ENCODE measurements at regions not wholly inside any gene's neighbourhood (a gene's known extent, or its start where the extent isn't known, plus 50 kb on each side); places are given as distances from the start of the nearest gene placed in this dataset.
A peak's percentile ranks its signal among the peaks of the same experiment; 100 is the strongest.

- no peak for DNase-seq
Observed at GRCh38 chr1:218498056-218498938, 153.2 kb downstream of the TGFB2 start.

DNA sequence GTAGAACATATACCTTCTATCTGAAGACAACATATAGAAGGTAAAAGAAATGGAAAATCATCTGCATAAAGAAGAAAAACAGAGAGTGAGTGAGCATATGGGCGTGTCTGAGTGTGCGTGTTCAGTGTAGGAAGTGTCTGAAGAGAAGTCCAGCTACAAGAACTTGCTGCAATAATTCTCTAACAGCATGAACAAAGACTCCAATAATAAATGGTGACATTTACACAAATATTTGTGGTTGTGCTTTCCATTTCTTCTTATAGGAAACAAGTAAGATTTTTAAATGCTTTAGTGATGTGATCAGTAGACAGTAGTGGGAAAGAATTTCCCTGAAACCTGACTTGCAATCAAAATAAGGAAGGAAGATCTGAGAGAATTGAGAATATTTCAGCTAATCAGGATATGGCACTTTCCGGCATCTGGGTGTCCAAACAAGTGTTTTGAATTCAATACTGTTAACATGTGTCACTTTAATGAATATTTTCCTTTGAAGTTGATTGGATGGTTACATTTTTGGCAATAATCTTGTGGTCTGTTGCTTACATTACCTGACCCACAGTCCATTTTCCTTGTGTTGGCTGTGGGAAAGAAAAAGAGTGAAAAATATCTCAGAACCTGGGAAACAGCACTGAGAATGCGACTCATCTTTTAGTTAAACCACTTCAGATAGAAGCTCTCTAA lies 154.0 kb downstream of the TGFB2 start:
- ChIA-PET POLR2A (no interaction called here), CTCF (interaction anchor here (0.6 kb wide), 1 partner anchor 134 kb away, joined by 7 read pairs; no protein-coding TSS in a partner anchor)
- no peaks in the 10 kb centered on the region for H3K9me3 ChIP-seq
- no peaks in the 10 kb centered on the region for H3K27me3 ChIP-seq (replicated peaks; ENCODE audit: control insufficient read depth, insufficient read depth, low read length)
- H3K36me3 Mint-ChIP-seq (ENCODE audit: insufficient read depth, unreplicated experiment) = no peaks in the 10 kb centered on the region
- H3K4me1 ChIP-seq = peaks cover 38% of the 10 kb centered on the region
- H3K27ac Mint-ChIP-seq (ENCODE audit: unreplicated experiment) = peak overlapping the region; percentile 25
- H3K4me3 ChIP-seq (ENCODE audit: low read depth, low read length) = no peak overlapping the region
- no peaks in the 10 kb centered on the region for H3K36me3 ChIP-seq (ENCODE audit: control insufficient read depth, insufficient read depth, low read length)
- H3K9me3 Mint-ChIP-seq (ENCODE audit: unreplicated experiment) = peaks cover 18% of the 10 kb centered on the region
- TF ChIP-seq, protein P1, sequence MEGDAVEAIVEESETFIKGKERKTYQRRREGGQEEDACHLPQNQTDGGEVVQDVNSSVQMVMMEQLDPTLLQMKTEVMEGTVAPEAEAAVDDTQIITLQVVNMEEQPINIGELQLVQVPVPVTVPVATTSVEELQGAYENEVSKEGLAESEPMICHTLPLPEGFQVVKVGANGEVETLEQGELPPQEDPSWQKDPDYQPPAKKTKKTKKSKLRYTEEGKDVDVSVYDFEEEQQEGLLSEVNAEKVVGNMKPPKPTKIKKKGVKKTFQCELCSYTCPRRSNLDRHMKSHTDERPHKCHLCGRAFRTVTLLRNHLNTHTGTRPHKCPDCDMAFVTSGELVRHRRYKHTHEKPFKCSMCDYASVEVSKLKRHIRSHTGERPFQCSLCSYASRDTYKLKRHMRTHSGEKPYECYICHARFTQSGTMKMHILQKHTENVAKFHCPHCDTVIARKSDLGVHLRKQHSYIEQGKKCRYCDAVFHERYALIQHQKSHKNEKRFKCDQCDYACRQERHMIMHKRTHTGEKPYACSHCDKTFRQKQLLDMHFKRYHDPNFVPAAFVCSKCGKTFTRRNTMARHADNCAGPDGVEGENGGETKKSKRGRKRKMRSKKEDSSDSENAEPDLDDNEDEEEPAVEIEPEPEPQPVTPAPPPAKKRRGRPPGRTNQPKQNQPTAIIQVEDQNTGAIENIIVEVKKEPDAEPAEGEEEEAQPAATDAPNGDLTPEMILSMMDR (IDR thresholded peaks at IDR 0.05; ENCODE audit: insufficient read depth in 1 of 2, low read depth in 1 of 2, low read length in 1 of 2, severe bottlenecking in 1 of 2, unreplicated experiment in 1 of 2) = no peak
- DNase-seq = no peak
- intact Hi-C loops (cut with micrococcal nuclease; ENCODE audit: unreplicated experiment) = no loop called here
- no peaks in the 10 kb centered on the region for H3K27me3 Mint-ChIP-seq (ENCODE audit: insufficient read depth, unreplicated experiment)
- peak overlapping the region; percentile 10 for H3K4me3 Mint-ChIP-seq (ENCODE audit: unreplicated experiment)
- no TSS peak for BruUV-seq (replicated peaks)
- H3K4me1 Mint-ChIP-seq (ENCODE audit: low read depth, unreplicated experiment) = peaks cover 25% of the 10 kb centered on the region

More at GRCh38 chr1:218498056-218498938, 153.2 kb downstream of the TGFB2 start:
- H3K36me3 ChIP-seq (ENCODE audit: control insufficient read depth, insufficient read depth, low read length) = no peaks in the 10 kb centered on the region
- intact Hi-C loops (cut with micrococcal nuclease; ENCODE audit: unreplicated experiment) = no loop called here
- H3K27me3 Mint-ChIP-seq (ENCODE audit: insufficient read depth, unreplicated experiment) = no peaks in the 10 kb centered on the region
- no TSS peak for BruUV-seq (replicated peaks)
- H3K36me3 Mint-ChIP-seq (ENCODE audit: insufficient read depth, unreplicated experiment) = no peaks in the 10 kb centered on the region
- ChIA-PET POLR2A (no interaction called here), CTCF (no interaction called here)
- H3K27me3 ChIP-seq (replicated peaks; ENCODE audit: control insufficient read depth, insufficient read depth, low read length) = no peaks in the 10 kb centered on the region
- peak overlapping the region; percentile 10 for H3K4me3 Mint-ChIP-seq (ENCODE audit: unreplicated experiment)
- H3K4me1 ChIP-seq = peaks cover 38% of the 10 kb centered on the region
- H3K4me1 Mint-ChIP-seq (ENCODE audit: low read depth, unreplicated experiment) = peaks cover 25% of the 10 kb centered on the region
- TF ChIP-seq, protein P1 (IDR thresholded peaks at IDR 0.05; ENCODE audit: insufficient read depth in 1 of 2, low read depth in 1 of 2, low read length in 1 of 2, severe bottlenecking in 1 of 2, unreplicated experiment in 1 of 2) = no peak
- H3K9me3 Mint-ChIP-seq (ENCODE audit: unreplicated experiment) = peaks cover 10% of the 10 kb centered on the region
- no peak overlapping the region for H3K4me3 ChIP-seq (ENCODE audit: low read depth, low read length)
- peak overlapping the region; percentile 25 for H3K27ac Mint-ChIP-seq (ENCODE audit: unreplicated experiment)
- H3K9me3 ChIP-seq = no peaks in the 10 kb centered on the region

- CTCF ChIA-PET = no interaction called here
- H3K27ac Mint-ChIP-seq (ENCODE audit: unreplicated experiment) = no peak overlapping the region
- peaks cover 25% of the 10 kb centered on the region for H3K4me1 Mint-ChIP-seq (ENCODE audit: low read depth, unreplicated experiment)
- intact Hi-C loops (cut with micrococcal nuclease; ENCODE audit: unreplicated experiment) = no loop called here
- POLR2A ChIA-PET = no interaction called here
- no peaks in the 10 kb centered on the region for H3K27me3 ChIP-seq (replicated peaks; ENCODE audit: control insufficient read depth, insufficient read depth, low read length)
- H3K4me1 ChIP-seq = peaks cover 38% of the 10 kb centered on the region
- TF ChIP-seq, protein P1 (IDR thresholded peaks at IDR 0.05; ENCODE audit: insufficient read depth in 1 of 2, low read depth in 1 of 2, low read length in 1 of 2, severe bottlenecking in 1 of 2, unreplicated experiment in 1 of 2) = no peak
- no peak overlapping the region for H3K4me3 Mint-ChIP-seq (ENCODE audit: unreplicated experiment)
- H3K9me3 ChIP-seq = no peaks in the 10 kb centered on the region
- no peaks in the 10 kb centered on the region for H3K36me3 Mint-ChIP-seq (ENCODE audit: insufficient read depth, unreplicated experiment)
- H3K27me3 Mint-ChIP-seq (ENCODE audit: insufficient read depth, unreplicated experiment) = no peaks in the 10 kb centered on the region
- no peaks in the 10 kb centered on the region for H3K36me3 ChIP-seq (ENCODE audit: control insufficient read depth, insufficient read depth, low read length)
- BruUV-seq (replicated peaks) = no TSS peak
- H3K9me3 Mint-ChIP-seq (ENCODE audit: unreplicated experiment) = peaks cover 20% of the 10 kb centered on the region
- DNase-seq = no peak
- no peak overlapping the region for H3K4me3 ChIP-seq (ENCODE audit: low read depth, low read length)
Observed at GRCh38 chr1:218499911-218500310, 154.8 kb downstream of the TGFB2 start.
